Mesothelial cell of epicardium (in vitro differentiated cells): ENCODE measurements at regions not wholly inside any gene's neighbourhood (a gene's known extent, or its start where the extent isn't known, plus 50 kb on each side); places are given as distances from the start of the nearest gene placed in this dataset.

Experiments used
- DNase-seq, 2 experiments: peaks; one replicate each; pipeline ENCODE4 v3.0.0; 2021; ENCODE audit warnings: low spot score in 2 of 2; ENCODE audit not compliant: unreplicated experiment in 2 of 2
- H3K27ac Mint-ChIP-seq: 2 replicates; pipeline ENCODE4 v1.8.0; 2021; ENCODE audit warnings: mixed read lengths
- H3K27me3 Mint-ChIP-seq: 2 replicates; pipeline ENCODE4 v1.8.0; 2021; ENCODE audit warnings: low read depth, mixed read lengths
- H3K36me3 Mint-ChIP-seq: 2 replicates; pipeline ENCODE4 v1.8.0; 2021; ENCODE audit warnings: mixed read lengths
- H3K4me1 Mint-ChIP-seq: 2 replicates; pipeline ENCODE4 v1.8.0; 2021; ENCODE audit warnings: mixed read lengths
- H3K4me3 Mint-ChIP-seq: 2 replicates; pipeline ENCODE4 v1.8.0; 2021; ENCODE audit warnings: mild to moderate bottlenecking, moderate library complexity, mixed read lengths
- H3K9me3 Mint-ChIP-seq: 2 replicates; pipeline ENCODE4 v1.8.0; 2021; ENCODE audit warnings: mixed read lengths
- TF ChIP-seq, protein P1 (sequence below): fragments of 200-600 bp; sonication (generic); IDR thresholded peaks from one replicate; pipeline ENCODE4 v1.5.0; 2021; ENCODE audit warnings: antibody characterized with exemption; ENCODE audit not compliant: unreplicated experiment

DNA sequence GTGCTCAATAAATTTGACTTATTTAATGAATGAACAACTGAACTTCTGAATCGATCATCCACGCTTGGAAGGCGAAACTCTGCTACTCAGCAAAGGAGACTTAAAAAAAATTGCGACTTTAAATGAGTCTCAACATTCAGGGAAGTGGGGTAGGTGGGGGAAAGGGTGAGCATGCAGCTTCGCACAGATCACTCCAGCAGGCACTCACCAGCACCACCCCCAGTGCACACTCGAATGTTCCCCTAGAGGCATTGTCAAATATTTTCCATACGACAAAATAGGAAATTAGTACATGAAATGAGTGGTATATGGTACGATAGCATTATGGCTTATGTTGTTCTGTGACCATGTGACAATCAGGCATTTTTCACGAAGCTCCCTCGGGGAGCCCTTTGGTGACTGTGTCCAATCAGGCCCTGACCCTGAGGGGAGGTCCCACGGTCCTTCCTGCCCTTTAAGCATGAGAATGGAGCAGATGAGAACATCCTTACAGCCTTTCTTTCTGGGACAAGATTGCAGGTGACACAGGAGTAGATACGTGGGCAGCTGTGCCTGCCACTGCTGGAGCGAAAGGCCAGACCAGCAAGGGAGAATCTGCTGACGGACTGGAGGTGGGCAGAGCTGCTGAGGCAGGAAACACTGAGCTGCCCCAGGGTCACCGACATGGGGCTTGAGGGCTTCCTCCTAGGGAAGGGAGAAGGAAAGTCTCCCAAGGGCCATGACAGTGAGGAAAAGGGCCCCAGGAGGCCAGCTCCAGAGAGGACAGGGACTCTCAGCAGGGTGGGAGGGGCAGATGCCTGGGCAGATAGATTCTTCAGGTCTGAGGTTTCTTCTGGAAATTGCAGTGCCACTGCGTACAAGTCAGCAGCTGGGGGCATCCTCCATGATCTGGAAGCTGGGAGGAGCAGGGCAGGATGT is 101.3 kb upstream of the ID2 start:
- DNase-seq: no peak
- TF ChIP-seq, protein P1, sequence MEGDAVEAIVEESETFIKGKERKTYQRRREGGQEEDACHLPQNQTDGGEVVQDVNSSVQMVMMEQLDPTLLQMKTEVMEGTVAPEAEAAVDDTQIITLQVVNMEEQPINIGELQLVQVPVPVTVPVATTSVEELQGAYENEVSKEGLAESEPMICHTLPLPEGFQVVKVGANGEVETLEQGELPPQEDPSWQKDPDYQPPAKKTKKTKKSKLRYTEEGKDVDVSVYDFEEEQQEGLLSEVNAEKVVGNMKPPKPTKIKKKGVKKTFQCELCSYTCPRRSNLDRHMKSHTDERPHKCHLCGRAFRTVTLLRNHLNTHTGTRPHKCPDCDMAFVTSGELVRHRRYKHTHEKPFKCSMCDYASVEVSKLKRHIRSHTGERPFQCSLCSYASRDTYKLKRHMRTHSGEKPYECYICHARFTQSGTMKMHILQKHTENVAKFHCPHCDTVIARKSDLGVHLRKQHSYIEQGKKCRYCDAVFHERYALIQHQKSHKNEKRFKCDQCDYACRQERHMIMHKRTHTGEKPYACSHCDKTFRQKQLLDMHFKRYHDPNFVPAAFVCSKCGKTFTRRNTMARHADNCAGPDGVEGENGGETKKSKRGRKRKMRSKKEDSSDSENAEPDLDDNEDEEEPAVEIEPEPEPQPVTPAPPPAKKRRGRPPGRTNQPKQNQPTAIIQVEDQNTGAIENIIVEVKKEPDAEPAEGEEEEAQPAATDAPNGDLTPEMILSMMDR: no peak
- Mint-ChIP-seq H3K4me1 (peaks cover 50% of the 10 kb centered on the region), H3K9me3 (no peaks in the 10 kb centered on the region), H3K4me3 (no peak overlapping the region), H3K36me3 (no peaks in the 10 kb centered on the region), H3K27ac (peak overlapping the region; percentile 29), H3K27me3 (no peaks in the 10 kb centered on the region)

DNA sequence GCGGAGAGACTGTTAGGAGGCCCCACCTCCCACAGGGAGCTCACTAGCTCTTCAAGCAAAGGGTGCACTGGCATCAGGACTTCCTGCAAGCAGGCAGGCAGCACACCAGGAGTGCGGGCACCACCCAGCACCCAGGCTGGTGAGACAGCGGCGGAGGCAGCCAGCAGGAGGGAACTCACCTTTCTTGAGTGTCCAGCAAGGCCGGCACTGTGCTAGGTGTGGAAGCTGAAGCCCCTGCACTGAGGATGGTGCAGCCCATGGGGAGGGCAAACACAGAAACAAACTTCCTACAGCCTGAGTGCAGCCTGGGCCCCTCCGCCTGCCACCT is 100.7 kb upstream of the ID2 start:
- H3K27me3 Mint-ChIP-seq: no peaks in the 10 kb centered on the region
- no peaks in the 10 kb centered on the region for H3K9me3 Mint-ChIP-seq
- TF ChIP-seq, protein P1: no peak
- H3K36me3 Mint-ChIP-seq: no peaks in the 10 kb centered on the region
- no peak for DNase-seq
- H3K27ac Mint-ChIP-seq: peak overlapping the region; percentile 29
- H3K4me3 Mint-ChIP-seq: no peak overlapping the region
- peaks cover 53% of the 10 kb centered on the region for H3K4me1 Mint-ChIP-seq

DNA sequence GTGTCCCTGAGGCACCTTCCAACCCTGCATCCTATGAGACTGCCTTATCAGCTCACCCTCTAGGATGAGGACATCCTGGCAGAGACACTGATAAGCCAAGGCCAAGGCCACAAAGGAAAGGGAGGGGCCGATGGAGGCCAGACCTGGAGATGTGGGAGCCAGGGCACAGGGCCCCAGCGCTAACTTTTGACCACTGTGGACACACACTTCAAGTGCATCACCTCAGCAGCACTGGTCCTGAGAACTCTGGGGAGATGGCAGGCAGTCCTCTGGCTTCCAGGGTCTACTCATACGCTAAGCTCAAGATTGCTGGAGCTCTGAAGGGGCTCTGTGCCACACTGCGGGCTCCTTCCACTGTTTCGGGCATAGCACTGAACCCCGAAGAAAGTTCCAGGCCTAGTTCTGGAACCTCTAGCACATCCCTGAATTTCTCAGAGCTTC is 100.2 kb upstream of the ID2 start:
- TF ChIP-seq, protein P1: no peak
- Mint-ChIP-seq H3K4me3 (no peak overlapping the region), H3K9me3 (no peaks in the 10 kb centered on the region), H3K27me3 (no peaks in the 10 kb centered on the region), H3K36me3 (no peaks in the 10 kb centered on the region), H3K27ac (no peak overlapping the region), H3K4me1 (peaks cover 55% of the 10 kb centered on the region)
- no peak for DNase-seq

DNA sequence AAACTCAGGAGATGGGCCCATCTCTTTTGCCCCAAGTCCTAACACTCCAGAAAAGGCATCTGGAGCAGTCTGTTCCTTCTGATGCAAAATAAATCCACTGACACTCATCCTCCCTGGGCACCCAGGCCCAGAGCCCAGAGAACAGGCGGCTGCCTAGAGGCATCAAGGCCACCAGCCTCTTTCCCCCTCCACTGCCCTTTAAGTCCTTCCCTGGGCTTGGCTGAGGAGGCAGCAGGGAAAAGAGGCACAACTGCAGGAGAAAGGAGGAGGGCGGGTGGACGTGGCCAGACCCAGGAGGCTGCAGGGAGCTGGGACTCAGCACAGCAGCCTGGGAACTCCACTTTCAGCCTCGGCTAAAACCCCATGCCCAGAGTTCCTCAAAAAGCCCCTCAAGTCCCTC is 99.7 kb upstream of the ID2 start:
- no peak for DNase-seq
- Mint-ChIP-seq H3K27ac (peak overlapping the region; percentile 47), H3K9me3 (no peaks in the 10 kb centered on the region), H3K4me3 (no peak overlapping the region), H3K27me3 (no peaks in the 10 kb centered on the region), H3K36me3 (no peaks in the 10 kb centered on the region), H3K4me1 (peaks cover 54% of the 10 kb centered on the region)
- TF ChIP-seq, protein P1: no peak

DNA sequence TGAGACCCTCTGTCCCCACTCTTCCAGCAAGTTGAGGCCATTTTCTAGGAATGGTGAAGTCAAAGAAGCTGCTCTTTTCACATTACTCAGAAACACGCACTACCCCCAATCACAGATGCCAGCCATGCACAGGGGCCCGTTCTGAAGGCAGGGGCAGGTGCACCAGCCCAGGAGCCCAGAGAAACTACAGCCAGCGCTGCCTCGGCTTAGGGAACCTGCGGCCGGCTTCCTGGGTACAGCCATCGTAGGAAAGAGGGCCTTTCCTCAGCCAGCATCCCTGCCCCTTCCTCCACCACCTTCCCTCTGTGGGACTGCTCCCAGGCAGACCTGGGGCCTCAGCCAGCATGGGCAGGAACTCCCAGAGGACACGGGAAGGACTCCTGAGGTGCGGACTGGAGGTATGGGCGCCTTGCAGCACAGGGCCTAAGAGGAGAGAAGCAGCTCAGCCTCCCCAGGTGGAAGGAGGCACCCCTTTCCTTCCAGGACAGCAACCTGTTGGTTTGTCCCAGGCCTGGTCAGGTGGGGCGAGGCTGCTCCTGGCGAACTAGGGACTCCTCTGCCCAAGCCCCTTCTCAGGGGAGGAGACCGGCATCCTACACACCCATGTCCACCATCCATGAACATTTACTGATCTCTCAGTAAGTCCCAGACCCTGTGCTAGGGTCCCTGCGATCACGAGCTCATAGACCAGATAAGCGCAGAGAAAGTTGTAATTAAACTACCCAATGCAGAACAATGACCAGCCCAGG is 99.0 kb upstream of the ID2 start:
- Mint-ChIP-seq H3K27ac (peak overlapping the region; percentile 84), H3K27me3 (no peaks in the 10 kb centered on the region), H3K4me3 (no peak overlapping the region), H3K9me3 (no peaks in the 10 kb centered on the region), H3K36me3 (no peaks in the 10 kb centered on the region), H3K4me1 (peaks cover 58% of the 10 kb centered on the region)
- peak in 1 of 2 experiments; percentile 36 for DNase-seq
- TF ChIP-seq, protein P1: no peak
